Prostate gland (tissue), 2 donors: ENCODE measurements at regions not wholly inside any gene's neighbourhood (a gene's known extent, or its start where the extent isn't known, plus 50 kb on each side); places are given as distances from the start of the nearest gene placed in this dataset.

Source experiments
- DNase-seq: peaks from one replicate; pipeline ENCODE4 v3.0.0-alpha.2; 2019; ENCODE audit warnings: low spot score
- H3K27ac ChIP-seq, 2 donors: fragments of 200-600 bp; sonication (generic); 2 replicates each; pipeline ENCODE4 v1.5.1; 2017 to 2019
- H3K27me3 ChIP-seq: fragments of 200-600 bp; sonication (generic); replicated peaks from 2 replicates; pipeline ENCODE4 v1.5.1; 2019; ENCODE audit not compliant: insufficient read depth
- H3K36me3 ChIP-seq, 2 donors: fragments of 200-600 bp; sonication (generic); 1 replicate in 1 of 2; 2 replicates in 1 of 2; pipeline versions ENCODE4 v1.5.1 to v1.8.1; 2017 to 2019
- H3K4me1 ChIP-seq: fragments of 200-600 bp; sonication (generic); replicated peaks from 2 replicates; pipeline ENCODE4 v1.5.1; 2019
- H3K4me3 ChIP-seq, 2 donors: fragments of 200-600 bp; sonication (generic); 2 replicates each; pipeline ENCODE4 v1.5.1; 2017 to 2019
- H3K9me3 ChIP-seq: fragments of 200-600 bp; sonication (generic); 2 replicates; pipeline ENCODE4 v1.5.1; 2017
- CTCF ChIP-seq, 4 experiments: fragments of 200-600 bp in 2 of 4; fragments of 450-650 bp in 2 of 4; sonication (generic) in 2 of 4; IDR thresholded peaks; 1 replicate in 3 of 4; 2 replicates in 1 of 4; pipeline ENCODE4 v1.5.1; 2016 to 2019; ENCODE audit warnings: antibody characterized with exemption in 4 of 4, mild to moderate bottlenecking in 2 of 4, moderate library complexity in 2 of 4
- POLR2A ChIP-seq: fragments of 450-650 bp; IDR thresholded peaks from one replicate; pipeline ENCODE4 v1.6.1; 2016; ENCODE audit warnings: antibody characterized with exemption, mild to moderate bottlenecking
- POLR2AphosphoS5 ChIP-seq: sonication (generic); formaldehyde crosslinking; IDR thresholded peaks from one replicate; pipeline ENCODE4 v1.6.1; 2017; ENCODE audit warnings: antibody characterized with exemption
- WGBS: methylation state at CpG from one replicate; pipeline ENCODE4 v1.1.5; 2018; 5-methylcytosine and 5-hydroxymethylcytosine counted together
- intact Hi-C: fragments of 100-400 bp; cut with DNase I; formaldehyde crosslinking; loops from one replicate; pipeline ENCODE4 v1.14.2; 2022

- H3K27ac ChIP-seq: peak overlapping the region; percentile 29 to 72
- H3K36me3 ChIP-seq: no peaks in the 10 kb centered on the region
- no peak for TF ChIP-seq POLR2A
- TF ChIP-seq POLR2AphosphoS5: no peak
- no peak for TF ChIP-seq CTCF (IDR thresholded peaks at IDR 0.05)
- H3K4me1 ChIP-seq: no peaks in the 10 kb centered on the region
- no peaks in the 10 kb centered on the region for H3K27me3 ChIP-seq
- 27% methylated on average over 2 of the region's 2 CpGs for WGBS
- no peaks in the 10 kb centered on the region for H3K9me3 ChIP-seq
- H3K4me3 ChIP-seq: no peak overlapping the region
- intact Hi-C loops: loop anchor here (2.0 to 5.0 kb wide), 4 partner anchors 23 to 283 kb away; partner anchors contain the start of gene GJA1
- DNase-seq: no peak
Measured at GRCh38 chr6:121499666-121500065, 64.2 kb downstream of the GJA1 start.

- DNase-seq: no peak
- Histone ChIP-seq H3K27me3 (no peaks in the 10 kb centered on the region), H3K4me1 (no peaks in the 10 kb centered on the region), H3K4me3 (no peak overlapping the region), H3K36me3 (no peaks in the 10 kb centered on the region), H3K27ac (peak overlapping the region; percentile 47 to 55), H3K9me3 (no peaks in the 10 kb centered on the region)
- no peak for TF ChIP-seq POLR2AphosphoS5
- no peak for TF ChIP-seq POLR2A
- no peak for TF ChIP-seq CTCF (IDR thresholded peaks at IDR 0.05)
- intact Hi-C loops: no loop called here
- WGBS: 16% methylated on average over 2 of the region's 2 CpGs
Measured at GRCh38 chr6:121503589-121503991, 68.1 kb downstream of the GJA1 start.

GRCh38 chr6:121504227-121504626, 68.8 kb downstream of the GJA1 start:
- TF ChIP-seq POLR2AphosphoS5 (peak; percentile 83), CTCF (IDR thresholded peaks at IDR 0.05) (no peak)
- WGBS: 13% methylated on average over 1 of the region's 1 CpG
- Histone ChIP-seq H3K4me1 (no peaks in the 10 kb centered on the region), H3K27me3 (no peaks in the 10 kb centered on the region), H3K27ac (peak overlapping the region; percentile 55 to 58), H3K9me3 (no peaks in the 10 kb centered on the region), H3K36me3 (no peaks in the 10 kb centered on the region), H3K4me3 (no peak overlapping the region)
- intact Hi-C loops: no loop called here
- peak; percentile 58 for DNase-seq

- H3K4me1 ChIP-seq: no peaks in the 10 kb centered on the region
- 84% methylated on average over 2 of the region's 2 CpGs for WGBS
- no peaks in the 10 kb centered on the region for H3K36me3 ChIP-seq
- no peak for DNase-seq
- intact Hi-C loops: no loop called here
- H3K9me3 ChIP-seq: no peaks in the 10 kb centered on the region
- no peaks in the 10 kb centered on the region for H3K27me3 ChIP-seq
- H3K4me3 ChIP-seq: no peak overlapping the region
- TF ChIP-seq POLR2A (no peak), POLR2AphosphoS5 (no peak), CTCF (IDR thresholded peaks at IDR 0.05) (no peak)
- H3K27ac ChIP-seq: peak overlapping the region in 1 of 2 donors; percentile 55
Measured at GRCh38 chr6:121505284-121505683, 69.8 kb downstream of the GJA1 start.
